ENCODE measurements at regions not wholly inside any gene's neighbourhood (a gene's known extent, or its start where the extent isn't known, plus 50 kb on each side); places are given as distances from the start of the nearest gene placed in this dataset.

DNA sequence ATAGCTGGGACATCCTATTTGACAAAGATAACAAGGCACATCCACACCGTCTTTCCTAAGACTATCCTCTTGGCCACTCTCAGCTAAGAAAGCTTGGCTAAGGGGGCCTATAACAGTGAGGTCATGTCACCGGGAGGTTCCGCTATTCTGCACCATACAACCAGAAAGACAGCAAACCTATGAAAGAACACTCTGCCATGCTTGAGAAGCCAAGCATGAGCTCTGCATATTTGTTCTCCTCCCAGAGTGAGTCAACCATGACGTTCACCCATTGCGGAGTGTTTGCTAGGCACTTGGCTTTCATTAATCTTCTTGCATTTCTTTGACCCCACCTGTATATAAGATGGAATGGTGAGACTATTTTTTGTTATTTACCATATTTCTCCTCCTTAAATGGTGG is 141.2 kb downstream of the GMNC start:
- DNase-seq: no peak

DNA sequence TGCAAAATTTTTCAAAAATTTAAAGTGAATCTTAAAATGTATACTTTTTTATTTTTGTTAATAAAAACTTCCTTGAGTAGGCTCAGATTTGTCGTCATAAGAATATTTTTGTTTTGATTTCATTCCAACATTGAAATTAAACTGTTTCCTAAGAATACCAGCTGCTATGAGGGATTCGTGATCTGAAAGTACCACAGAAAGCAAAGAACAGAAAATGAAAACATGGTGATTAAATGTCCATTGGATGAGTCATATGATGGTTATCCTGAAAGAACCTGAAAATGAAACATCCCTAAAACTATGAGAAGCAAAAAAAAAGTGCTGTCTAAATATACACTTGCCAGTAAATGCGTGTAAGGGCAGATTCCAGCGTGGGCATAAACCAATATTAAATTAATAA is 143.8 kb downstream of the GMNC start:
- DNase-seq: peak; percentile 15

DNA sequence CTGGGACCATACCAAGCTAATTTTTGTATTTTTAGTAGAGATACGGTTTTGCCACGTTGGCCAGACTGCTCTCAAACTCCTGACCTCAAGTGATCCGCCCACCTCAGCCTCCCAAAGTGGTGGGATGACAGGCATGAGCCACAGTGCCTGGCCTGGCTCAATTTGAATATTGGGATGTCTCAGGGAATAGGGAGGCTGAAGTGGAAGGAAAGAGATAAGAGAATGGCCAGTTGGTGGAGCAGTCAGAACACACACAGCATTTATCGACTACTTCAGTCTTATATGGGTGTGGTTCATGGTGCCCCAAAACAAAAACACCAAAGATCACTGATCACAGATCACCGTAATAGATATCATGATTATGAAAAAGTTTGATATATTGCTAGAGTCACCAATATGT is 144.4 kb downstream of the GMNC start:
- no peak for DNase-seq

DNA sequence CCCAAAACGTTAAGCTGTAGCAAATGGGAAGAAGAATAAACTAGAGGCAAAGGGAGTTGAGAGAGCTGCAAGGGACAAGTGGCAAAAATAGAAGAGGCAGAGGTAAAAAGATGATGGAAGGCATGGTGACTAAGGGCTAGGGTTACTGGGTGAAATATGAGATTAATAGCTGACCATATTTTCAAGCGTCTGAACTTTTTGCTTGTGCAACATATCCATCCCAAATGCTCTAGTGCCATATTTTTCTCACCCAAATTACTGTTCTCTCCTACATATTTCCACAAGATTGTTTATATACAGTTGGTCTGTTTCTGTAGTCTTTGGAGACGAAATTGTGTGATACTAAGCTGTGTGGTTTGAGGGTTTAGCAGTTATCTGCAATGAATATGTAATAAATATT is 145.5 kb downstream of the GMNC start:
- no peak for DNase-seq

DNA sequence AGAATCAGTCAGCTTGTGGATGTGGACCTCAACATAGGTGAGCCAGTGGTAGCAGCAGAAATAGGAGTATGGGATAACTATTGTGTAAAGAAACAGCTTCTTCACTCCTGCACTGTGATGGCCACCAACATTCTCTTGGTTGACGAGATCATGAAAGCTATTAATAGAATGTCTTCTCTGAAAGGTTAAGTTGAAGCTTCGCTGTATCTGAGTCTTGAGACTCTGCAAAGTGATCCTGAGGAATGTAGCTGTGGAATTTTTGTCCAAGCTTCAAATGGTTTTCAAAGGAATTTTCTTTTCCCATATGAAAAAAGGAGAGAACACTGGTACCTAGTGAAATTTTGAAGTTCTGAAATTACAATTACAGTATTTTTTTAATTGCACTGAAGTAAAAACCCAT is 146.3 kb downstream of the GMNC start:
- no peak for DNase-seq

DNA sequence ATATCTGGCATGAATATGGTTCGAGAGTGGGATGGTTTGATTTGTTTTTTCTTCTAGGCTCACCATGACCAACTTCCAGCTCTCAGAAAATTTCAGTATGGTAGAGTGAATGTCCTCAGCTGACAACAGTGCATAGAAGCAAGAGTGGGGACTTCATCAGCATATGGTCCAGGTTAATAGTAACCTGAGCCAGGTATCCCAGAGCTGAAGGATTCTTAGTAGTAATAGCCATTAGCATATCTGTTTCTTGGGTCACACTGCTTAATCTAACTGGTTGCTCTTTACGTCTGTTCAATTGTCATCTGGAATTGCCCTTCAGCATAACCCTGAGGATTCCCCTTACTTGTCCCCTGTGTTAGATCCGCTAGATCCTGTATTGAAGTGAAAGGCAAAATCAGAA is 151.8 kb downstream of the GMNC start:
- DNase-seq: no peak

DNA sequence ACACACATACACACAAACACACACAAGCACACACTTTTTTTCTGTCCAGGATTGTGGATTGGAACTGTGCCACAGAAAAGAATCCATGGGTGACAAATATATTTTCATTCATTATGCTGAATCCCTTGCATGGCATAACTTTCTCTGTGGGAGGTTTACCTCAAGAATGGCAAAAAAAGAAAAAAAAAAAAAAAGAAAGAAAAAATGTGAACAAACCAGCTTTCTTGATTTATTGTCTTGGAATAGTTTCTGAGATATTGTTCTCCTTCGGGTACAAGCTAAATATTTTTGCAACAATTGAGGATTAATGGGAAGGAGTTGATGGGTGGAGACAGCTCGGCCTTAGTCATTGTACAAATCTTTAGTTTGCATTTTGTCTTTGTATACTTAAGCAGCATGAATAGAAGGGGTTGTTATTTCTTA is 153.1 kb downstream of the GMNC start:
- DNase-seq: no peak

Measured in MV-4-11 (cell line).